SU-DHL-6 (cell line): ENCODE measurements at regions not wholly inside any gene's neighbourhood (a gene's known extent, or its start where the extent isn't known, plus 50 kb on each side); places are given as distances from the start of the nearest gene placed in this dataset.

Experiments
- H2AFZ ChIP-seq: fragments of 200-600 bp; sonication (generic); 2 replicates; pipeline ENCODE4 v1.6.1; 2014; ENCODE audit warnings: low read depth, mild to moderate bottlenecking, moderate library complexity, mixed read lengths, antibody characterized with exemption, low read length; ENCODE audit not compliant: severe bottlenecking
- H3F3A ChIP-seq: fragments of 200-600 bp; shearing (Covaris generic); 2 replicates; pipeline ENCODE4 v1.6.0; 2016; ENCODE audit warnings: antibody characterized with exemption, mild to moderate bottlenecking; ENCODE audit not compliant: insufficient read depth
- H3K27ac ChIP-seq: fragments of 200-600 bp; sonication (generic); 2 replicates; pipeline ENCODE4 v1.5.1; 2016; ENCODE audit warnings: low read depth, mild to moderate bottlenecking, low read length, moderate library complexity, mixed read lengths
- H3K27me3 ChIP-seq: fragments of 200-600 bp; sonication (generic), shearing (Covaris generic); 2 replicates; pipeline ENCODE4 v1.6.0; 2014; ENCODE audit warnings: mild to moderate bottlenecking, low read length
- H3K36me3 ChIP-seq: fragments of 200-600 bp; sonication (generic); 2 replicates; pipeline ENCODE4 v1.6.1; 2014; ENCODE audit warnings: mild to moderate bottlenecking, low read length, mixed read lengths
- H3K4me2 ChIP-seq: fragments of 300-600, 200-600 bp; shearing (Covaris generic), sonication (generic); 2 replicates; pipeline ENCODE4 v1.6.0; 2014; ENCODE audit warnings: low read length, low read depth, mild to moderate bottlenecking; ENCODE audit not compliant: poor library complexity, severe bottlenecking
- H3K4me3 ChIP-seq: fragments of 200-600 bp; sonication (generic); 2 replicates; pipeline ENCODE4 v1.5.1; 2014; ENCODE audit warnings: antibody characterized with exemption, low read length, mild to moderate bottlenecking, mixed read lengths; ENCODE audit not compliant: insufficient read depth, poor library complexity, severe bottlenecking
- H3K79me2 ChIP-seq: fragments of 200-600 bp; sonication (generic); 2 replicates; pipeline ENCODE4 v1.6.1; 2014; ENCODE audit warnings: mild to moderate bottlenecking, low read length, moderate library complexity; ENCODE audit not compliant: insufficient read depth
- H3K9ac ChIP-seq: fragments of 200-600 bp; sonication (generic); 2 replicates; pipeline ENCODE4 v1.7.0; 2014; ENCODE audit warnings: mild to moderate bottlenecking, low read length
- H3K9me2 ChIP-seq: fragments of 200-600 bp; sonication (generic); replicated peaks from 2 replicates; pipeline ENCODE4 v1.6.1; 2014; ENCODE audit warnings: low read length; ENCODE audit not compliant: insufficient read depth
- H3K9me3 ChIP-seq: fragments of 200-600 bp; sonication (generic); 2 replicates; pipeline ENCODE4 v1.6.1; 2014; ENCODE audit warnings: low read length, mixed read lengths; ENCODE audit not compliant: insufficient read depth
- H4K20me1 ChIP-seq: fragments of 200-600 bp; sonication (generic); 2 replicates; pipeline ENCODE4 v1.6.1; 2014; ENCODE audit warnings: low read depth, mild to moderate bottlenecking, antibody characterized with exemption, low read length, moderate library complexity, mixed read lengths
- EZH2phosphoT487 ChIP-seq: fragments of 200-600 bp; sonication (generic), shearing (Covaris generic); conservative IDR thresholded peaks from 2 replicates; pipeline ENCODE4 v1.6.1; 2018; ENCODE audit warnings: mild to moderate bottlenecking, antibody characterized with exemption, low read length, moderate library complexity, mixed read lengths
- TF ChIP-seq, protein P1 (sequence below): fragments of 200-600 bp; sonication (generic); IDR thresholded peaks from one replicate; pipeline ENCODE4 v1.5.1; 2017; ENCODE audit warnings: antibody characterized with exemption, mild to moderate bottlenecking, low read length, moderate library complexity; ENCODE audit not compliant: insufficient read depth, poor library complexity, severe bottlenecking

DNA sequence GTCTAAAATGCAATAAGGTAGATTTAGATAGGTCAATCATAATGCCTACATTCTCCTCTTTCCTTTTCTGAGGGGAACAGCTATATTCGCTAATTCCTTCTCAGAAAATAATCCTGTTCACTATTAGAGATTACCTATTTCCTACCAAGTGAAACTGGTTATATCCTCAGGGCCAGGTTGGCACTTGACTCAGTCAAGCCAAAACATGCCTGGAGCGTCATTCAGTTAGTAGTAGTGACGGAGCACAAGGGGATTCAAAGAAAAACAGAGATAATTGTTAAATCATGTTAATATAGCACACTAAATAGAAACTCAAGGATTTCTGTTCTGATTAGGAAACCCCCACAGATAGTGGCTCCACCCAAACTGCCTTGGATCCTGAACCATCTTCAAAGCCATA, 515.4 kb upstream of the PTPRD start:
- no peaks in the 10 kb centered on the region for H3K9me3 ChIP-seq
- no peak overlapping the region for H3K4me2 ChIP-seq
- no peaks in the 10 kb centered on the region for H4K20me1 ChIP-seq
- no peaks in the 10 kb centered on the region for H3F3A ChIP-seq
- H3K4me3 ChIP-seq = no peak overlapping the region
- H3K27me3 ChIP-seq = no peaks in the 10 kb centered on the region
- TF ChIP-seq, protein P1, sequence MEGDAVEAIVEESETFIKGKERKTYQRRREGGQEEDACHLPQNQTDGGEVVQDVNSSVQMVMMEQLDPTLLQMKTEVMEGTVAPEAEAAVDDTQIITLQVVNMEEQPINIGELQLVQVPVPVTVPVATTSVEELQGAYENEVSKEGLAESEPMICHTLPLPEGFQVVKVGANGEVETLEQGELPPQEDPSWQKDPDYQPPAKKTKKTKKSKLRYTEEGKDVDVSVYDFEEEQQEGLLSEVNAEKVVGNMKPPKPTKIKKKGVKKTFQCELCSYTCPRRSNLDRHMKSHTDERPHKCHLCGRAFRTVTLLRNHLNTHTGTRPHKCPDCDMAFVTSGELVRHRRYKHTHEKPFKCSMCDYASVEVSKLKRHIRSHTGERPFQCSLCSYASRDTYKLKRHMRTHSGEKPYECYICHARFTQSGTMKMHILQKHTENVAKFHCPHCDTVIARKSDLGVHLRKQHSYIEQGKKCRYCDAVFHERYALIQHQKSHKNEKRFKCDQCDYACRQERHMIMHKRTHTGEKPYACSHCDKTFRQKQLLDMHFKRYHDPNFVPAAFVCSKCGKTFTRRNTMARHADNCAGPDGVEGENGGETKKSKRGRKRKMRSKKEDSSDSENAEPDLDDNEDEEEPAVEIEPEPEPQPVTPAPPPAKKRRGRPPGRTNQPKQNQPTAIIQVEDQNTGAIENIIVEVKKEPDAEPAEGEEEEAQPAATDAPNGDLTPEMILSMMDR = no peak
- TF ChIP-seq EZH2phosphoT487 = no peak
- H3K9ac ChIP-seq = no peak overlapping the region
- no peak overlapping the region for H3K27ac ChIP-seq
- no peaks in the 10 kb centered on the region for H3K79me2 ChIP-seq
- H3K9me2 ChIP-seq = 0 out of 2 replicates have a peak, but pooled peaks cover 3% of the 10 kb centered on the region
- H3K36me3 ChIP-seq = no peaks in the 10 kb centered on the region
- no peak overlapping the region for H2AFZ ChIP-seq

DNA sequence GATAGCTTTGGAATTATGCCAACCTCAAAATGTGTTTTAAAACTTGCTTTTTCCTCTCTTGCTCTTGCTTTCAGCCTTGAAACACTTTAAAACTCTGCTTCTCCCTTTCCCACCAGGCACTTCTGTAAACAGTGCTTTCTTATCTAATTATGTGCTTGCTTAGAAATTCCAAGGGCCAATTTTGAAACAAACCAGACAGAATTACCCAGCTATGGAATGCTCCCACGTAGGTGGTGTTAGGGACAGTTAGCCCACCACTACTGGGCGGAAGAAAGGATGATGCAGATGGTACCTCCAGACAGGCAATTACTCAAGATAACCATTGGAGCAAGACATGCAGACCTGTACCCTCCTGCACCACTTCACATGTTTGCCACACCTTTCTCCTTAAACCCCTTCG, 523.0 kb upstream of the PTPRD start:
- Histone ChIP-seq H3K9ac (no peak overlapping the region), H2AFZ (no peak overlapping the region)

DNA sequence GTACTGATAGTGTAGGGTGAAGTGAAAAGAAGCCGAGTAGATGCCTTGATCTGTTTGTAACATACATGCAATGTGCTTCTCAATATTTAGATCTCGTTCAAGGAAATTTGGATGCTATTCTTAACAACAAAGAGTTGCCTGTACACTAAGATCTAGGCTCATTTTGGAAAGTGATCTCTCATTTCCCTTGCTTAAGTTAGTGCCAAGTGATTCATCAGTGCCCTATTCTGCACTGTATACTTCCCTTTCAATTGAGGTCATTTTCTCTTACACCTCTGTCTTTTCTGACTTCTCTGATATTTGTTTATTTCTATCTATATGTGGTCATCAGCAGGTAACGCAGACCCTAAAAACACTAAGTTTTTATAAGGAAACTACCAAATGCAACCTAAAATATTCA, 528.6 kb upstream of the PTPRD start:
- no peak overlapping the region for H2AFZ ChIP-seq
- no peaks in the 10 kb centered on the region for H3K79me2 ChIP-seq
- H3K4me2 ChIP-seq = no peak overlapping the region
- no peak for TF ChIP-seq EZH2phosphoT487
- TF ChIP-seq, protein P1 = no peak
- H3K27ac ChIP-seq = no peak overlapping the region
- H4K20me1 ChIP-seq = no peaks in the 10 kb centered on the region
- H3F3A ChIP-seq = no peaks in the 10 kb centered on the region
- H3K9me3 ChIP-seq = no peaks in the 10 kb centered on the region
- H3K36me3 ChIP-seq = no peaks in the 10 kb centered on the region
- H3K4me3 ChIP-seq = no peak overlapping the region
- H3K9me2 ChIP-seq = no peaks in the 10 kb centered on the region
- H3K9ac ChIP-seq = no peak overlapping the region
- H3K27me3 ChIP-seq = no peaks in the 10 kb centered on the region

More for the DNA sequence above, 523.0 kb upstream of the PTPRD start:
- Histone ChIP-seq H4K20me1 (no peaks in the 10 kb centered on the region), H3F3A (no peaks in the 10 kb centered on the region), H3K27ac (no peak overlapping the region), H3K9me3 (no peaks in the 10 kb centered on the region), H3K4me2 (no peak overlapping the region), H3K79me2 (no peaks in the 10 kb centered on the region), H3K36me3 (no peaks in the 10 kb centered on the region), H3K27me3 (no peaks in the 10 kb centered on the region), H3K4me3 (no peak overlapping the region), H3K9me2 (no peaks in the 10 kb centered on the region)
- TF ChIP-seq, protein P1 = no peak
- TF ChIP-seq EZH2phosphoT487 = no peak
